GM18498 (cell line): ENCODE measurements at regions not wholly inside any gene's neighbourhood (a gene's known extent, or its start where the extent isn't known, plus 50 kb on each side); places are given as distances from the start of the nearest gene placed in this dataset.
A peak's percentile ranks its signal among the peaks of the same experiment; 100 is the strongest.
"Not testable (repeated sequence)": the region's sequence is repeated elsewhere in the genome, so short reads cannot be mapped to it uniquely, and the experiment has no call there.

Experiments used
- ATAC-seq: cut with Tn5 transposase; IDR thresholded peaks from one replicate; pipeline ENCODE4 v1.9.1; 2021; ENCODE audit warnings: mild to moderate bottlenecking, moderate library complexity; ENCODE audit not compliant: unreplicated experiment

DNA sequence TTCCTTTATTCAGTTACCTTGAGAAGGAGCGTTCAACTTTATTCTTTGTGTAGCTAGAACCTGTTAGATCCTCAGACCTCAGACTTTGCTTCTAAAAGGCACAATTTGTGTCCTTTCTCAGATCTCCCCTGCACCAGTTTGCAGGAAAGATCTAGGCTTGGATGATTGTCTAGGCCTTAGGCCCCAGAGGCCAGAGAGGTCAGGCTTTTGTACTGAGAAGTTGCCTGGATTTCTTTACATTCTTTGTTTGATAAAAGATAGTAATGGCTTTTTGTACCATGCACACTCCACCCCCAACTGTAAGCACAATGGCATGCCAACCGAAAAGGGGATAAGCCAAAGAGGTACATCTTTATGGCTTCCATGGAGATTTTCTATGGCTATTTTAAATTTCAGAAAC lies 719.6 kb upstream of the NR2F2 start:
- no peak for ATAC-seq

DNA sequence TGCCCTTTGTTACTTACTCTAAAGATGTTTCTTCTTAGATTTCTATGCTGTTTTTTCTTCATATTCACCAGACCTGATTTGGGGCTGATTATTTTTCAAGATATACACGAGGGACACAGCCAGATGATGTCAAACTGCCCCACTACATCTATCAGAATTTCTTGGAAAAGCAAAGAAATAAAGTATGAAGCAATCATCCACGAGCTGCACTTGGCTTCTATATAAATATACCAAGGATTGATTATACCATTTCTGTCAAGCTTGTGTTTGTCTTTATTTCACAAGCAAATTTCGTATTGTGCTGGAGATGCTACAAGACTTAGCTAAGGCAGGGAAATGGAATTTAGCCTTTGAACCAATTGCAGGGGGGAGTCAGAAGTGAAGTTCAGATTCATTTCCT lies 715.1 kb upstream of the NR2F2 start:
- no peak for ATAC-seq

DNA sequence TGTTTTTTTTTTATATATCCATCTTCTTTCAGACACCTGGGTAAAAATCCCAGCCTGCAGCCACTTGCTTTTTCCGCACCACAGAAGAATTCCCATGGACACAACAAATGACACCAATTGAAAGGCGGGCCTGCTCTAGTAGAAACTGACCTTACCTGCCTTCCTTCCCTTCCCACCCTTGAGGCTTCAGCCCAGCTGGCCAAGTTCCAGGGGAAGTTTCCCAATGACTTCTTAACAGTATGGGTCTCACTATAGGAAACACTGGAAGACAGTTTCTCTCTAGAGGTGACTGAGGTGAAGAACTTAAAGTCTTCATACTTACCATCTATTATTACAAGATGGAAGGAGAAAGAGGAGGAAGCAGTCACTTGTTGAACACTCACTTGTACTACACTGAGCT lies 714.2 kb upstream of the NR2F2 start:
- no peak for ATAC-seq

DNA sequence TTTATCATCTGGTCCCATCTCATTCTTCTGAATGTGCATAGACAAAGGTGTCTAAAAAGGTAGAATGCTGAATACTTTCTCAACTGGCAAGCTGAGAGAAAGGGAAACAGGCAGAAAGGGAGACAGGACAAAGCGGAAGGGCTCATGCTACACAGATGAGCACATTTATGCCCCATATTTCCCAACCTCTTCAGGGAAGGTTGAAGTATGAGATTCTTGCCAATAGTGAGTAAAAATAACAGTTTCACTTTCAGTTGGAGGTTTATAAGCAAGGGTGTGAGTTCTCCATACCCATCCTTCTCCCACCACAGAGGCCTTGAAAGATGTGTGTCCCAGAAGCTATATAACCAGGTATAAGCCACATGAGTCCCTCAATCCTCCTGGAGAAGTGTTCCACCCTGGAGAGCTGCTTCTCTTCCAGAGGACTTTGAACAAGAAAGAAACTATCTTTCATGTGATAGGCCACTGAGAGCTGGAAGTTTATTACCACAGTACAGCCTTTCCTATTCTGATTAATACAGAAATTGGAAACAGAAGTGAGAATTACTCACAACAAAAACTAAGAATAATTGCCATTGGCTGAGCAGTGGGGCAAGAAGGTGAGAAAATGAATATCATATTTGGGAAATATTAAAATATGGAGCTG lies 709.4 kb upstream of the NR2F2 start:
- peak; percentile 66 for ATAC-seq

DNA sequence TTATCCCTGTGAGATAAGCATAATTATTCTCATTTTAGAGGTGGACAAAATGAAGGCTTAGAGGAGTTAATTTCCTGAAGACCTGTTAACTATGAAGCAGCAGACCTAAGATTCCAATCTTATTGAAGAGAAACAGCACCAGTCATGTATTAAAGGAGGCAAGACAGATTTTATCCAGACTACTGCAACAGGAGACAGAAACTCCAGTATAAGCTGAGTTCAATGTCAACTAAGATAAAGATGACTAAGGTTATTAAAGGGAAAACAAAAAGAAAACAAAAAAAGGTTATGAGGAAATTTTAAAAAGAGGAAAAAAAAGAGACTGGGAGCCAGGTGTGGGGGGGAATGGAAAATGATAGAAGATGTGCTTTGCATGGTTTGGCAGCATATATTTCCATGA lies 707.7 kb upstream of the NR2F2 start:
- no peak for ATAC-seq

DNA sequence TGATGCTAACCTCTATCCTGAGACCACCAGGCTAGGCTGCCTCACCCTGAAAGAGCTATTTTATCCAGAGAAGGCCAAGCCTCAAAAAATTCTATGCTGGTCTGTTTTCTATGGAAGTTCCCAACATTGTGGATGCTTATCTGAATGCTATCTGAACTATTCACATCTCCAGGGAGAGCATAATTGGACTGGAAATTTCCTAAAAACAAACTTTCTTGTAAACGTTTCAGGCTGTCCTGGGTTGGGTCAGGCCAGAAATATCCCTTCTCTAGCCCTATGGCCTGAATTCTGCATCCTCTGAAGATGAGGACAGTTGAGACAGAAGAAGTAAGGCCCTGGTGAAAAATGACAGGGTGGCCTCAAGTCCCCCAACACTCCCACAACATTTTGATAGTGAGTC lies 706.4 kb upstream of the NR2F2 start:
- ATAC-seq = no peak

DNA sequence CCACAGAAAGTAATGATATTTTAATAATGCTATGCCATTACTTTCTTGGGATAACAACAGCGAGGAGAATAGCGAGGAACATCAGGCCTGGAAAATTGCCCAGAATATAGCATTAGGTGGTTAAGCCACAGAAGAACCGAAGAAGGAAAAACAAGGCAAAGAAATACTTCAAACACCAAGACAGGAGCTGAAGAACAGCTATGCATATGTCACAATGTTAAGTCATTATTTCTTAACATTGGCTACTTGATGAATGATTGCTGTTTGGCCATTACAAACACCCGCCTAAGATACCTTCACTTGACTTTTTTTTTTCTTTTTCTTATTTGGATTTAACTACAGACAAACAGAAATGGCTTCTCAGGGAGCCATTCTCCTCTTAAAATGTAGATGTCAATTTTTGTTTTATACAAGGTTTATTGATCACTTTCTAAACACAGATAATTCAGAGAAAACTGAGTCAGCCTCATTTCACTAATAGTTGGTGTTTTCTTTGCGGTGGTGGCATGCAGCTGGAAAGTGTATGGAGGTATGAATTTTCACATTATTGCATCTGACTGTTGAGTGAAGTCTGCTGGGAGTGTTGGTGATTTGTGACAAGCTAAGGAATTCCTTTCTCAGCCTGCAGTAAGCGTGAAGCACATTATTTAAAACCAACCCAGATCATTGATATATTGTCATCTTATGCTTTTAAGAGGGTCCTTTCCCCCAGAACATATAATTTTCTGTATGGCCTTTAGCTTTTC lies 705.7 kb upstream of the NR2F2 start:
- ATAC-seq = no peak

DNA sequence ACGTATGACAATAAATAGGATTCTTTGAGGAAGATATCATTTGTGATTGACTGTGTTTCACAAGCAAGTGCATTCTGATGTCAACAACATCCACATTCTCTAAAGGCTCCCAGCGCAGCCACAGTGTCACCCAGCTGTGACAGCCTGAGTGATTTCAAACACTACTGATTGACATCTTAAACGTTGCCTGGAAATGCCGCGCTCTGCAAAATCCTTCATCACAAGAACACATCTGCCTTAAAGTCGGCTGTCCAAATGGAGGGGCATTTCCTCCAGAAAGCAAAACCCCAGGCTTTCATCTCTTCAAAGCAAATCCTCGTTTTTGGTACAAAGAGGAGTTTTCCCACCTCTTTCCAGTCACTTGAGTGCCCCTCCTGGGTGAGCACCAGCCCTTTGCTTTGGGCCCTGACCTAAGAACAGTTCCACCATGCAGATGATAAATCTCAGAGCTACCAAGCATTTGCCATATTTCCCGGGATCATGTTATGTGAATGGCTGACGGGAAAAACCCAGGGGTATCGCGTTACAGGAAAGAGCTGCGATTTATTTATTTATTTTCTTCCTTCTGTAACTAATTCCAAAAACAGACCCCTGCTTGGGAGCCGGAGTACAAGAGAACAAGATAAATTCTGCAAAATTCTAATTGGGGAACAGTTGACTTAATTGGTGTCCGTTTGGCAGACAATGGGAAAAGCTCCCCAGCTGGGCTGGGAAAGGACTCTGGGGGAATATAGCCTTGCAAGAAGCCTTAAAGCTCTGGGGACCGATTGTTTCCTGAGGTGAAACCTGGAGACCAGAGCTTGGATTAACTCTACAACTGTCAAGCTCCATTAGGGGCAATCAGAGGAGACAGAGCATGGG lies 703.8 kb upstream of the NR2F2 start:
- ATAC-seq = no peak

DNA sequence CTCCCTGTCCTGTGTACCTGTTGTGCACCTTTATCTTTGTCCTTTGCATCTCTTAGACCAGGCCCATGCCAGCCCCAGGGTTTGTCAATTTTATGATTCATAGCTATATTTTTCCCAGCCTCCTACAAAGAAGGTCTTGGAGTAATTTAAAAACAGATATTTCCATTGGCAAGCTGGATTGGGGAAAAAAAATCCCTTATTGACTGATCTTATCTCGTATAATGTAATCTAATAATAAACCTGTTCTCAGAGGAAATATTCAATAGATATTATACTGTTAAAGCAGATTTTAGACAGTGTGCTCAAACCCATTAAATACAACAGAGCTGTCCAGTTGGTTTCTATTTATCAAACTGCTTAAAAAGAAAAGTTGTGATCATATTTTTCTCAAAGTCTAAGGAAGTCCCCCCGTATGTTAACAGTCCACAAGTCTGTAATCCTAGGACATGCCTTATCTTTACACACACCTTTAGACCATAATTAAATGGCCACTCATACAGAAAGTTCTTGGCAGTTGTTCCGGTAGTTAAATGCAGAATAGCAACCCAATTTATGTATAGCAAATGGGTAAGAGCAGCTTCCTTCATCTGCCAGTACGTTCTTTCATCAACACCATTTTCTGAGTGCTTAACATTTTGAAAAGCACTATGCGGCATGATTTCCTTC lies 700.9 kb upstream of the NR2F2 start:
- no peak for ATAC-seq

DNA sequence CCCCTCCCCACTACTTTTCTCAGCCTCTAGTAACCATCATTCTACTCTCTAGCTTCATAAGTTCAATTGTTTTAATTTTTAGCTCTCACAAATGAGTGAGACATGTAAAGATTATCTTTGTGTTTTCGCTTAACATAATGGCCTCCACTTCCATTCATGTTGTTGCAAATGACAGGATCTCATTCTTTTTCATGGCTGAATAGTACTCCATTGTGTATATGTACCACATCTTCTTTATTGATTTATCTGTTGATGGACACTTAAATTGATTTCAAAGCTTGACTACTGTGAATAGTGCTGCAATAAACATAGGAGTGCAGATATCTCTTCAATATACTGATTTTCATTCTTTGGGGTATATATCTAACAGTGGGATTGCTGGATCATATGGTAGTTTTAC lies 699.8 kb upstream of the NR2F2 start:
- no peak for ATAC-seq

DNA sequence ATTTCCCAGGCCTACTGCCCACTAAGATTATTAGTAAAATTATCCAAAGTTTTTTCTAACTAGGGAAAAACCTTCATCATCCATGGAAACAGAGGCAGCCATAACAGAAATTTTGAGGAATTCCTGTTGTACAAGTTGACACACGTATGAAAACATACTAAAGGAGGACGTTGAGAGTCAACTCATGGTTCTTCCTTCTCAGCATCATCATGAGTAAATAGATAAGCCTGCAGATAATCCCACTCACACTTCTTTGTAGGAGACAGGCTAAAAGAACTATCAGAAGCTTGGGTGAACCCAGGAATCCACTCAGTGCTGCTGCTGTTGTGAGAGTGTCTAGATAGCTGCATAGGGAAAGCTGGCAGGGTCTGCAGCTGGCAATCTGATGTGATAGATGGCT lies 694.8 kb upstream of the NR2F2 start:
- ATAC-seq = no peak

DNA sequence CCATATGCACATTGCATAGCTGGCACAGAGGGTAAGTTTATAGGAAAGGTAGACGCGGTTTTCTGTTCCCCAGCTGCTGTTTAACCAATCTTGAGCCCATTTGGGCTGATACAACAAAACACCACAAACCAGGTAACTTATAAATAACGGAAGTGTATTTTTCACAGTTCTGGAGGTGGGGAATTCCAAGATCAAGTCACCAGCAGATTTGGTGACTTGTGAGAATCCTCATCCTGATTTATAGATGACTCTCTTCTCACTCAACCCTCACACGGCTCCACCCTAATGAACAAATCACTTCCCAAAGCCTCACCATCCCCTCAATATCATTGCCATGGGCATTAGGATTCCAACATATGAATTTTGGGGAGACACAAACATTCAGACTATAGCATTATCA lies 694.4 kb upstream of the NR2F2 start:
- no peak for ATAC-seq

DNA sequence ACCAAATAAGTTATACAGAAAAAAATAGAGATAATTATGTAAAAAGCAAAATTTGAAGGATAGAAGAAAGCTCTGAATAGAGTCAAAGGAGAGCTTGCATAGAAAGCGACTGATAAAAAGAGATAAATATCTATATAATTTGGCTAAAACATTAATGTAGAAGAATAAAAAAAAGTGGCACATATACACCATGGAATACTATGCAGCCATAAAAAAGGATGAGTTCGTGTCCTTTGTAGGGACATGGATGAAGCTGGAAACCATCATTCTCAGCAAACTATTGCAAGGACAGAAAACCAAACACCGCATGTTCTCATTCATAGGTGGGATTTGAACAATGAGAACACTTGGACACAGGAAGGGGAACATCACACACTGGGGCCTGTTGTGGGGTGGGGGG lies 693.3 kb upstream of the NR2F2 start:
- ATAC-seq = not testable (repeated sequence)

DNA sequence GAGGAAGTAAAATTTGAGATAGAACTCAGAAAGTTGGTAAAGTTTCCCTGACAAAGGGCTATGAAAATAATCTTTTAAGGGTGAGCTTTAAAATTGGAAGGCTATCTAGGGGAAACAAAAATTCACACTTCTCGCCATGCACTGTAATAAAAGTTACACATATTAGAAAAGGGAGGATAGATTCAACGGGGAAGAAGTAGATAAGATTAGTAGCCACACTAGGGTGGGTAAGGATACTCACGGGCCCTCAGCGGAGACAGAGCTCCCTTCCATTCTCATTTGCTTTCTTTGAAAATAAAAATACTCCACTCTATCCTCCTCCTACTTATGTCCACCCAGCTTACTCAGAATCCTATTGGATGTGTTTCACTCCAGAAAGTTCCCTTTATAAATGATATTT lies 691.3 kb upstream of the NR2F2 start:
- ATAC-seq = no peak

DNA sequence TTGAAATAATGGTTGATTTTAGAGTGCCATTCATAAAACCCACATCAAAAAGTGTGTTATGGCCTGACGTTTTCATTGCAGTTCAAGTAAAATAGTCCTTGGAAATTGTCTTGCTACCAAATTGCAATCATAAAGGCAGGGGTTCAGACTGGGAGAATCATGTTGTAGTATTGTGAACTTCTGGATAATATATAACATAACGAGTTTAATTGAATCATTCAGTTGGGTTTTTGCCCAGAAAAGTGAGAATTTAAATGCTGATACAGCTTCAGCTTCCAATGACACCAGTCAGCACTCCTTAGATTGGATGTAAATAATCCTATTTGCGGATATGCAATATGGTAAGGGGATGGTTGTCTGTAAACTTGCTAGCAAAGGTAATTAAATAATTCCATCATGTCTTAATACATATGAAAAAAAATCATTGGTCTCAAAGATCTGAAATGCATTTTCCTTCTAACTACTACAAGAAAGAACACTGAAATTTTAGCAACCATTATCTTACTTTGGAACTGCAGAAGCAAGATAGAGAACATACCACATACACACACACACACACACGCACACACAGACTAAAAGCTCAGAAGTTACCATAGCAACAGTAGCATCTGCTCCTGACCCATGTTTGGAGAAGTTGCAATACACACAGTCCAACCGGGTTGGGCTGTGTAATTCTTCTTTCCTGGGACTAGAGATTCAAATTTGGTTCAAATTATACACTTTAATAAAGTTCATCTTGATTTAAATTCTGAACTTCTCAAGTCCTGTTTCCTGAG lies 686.2 kb upstream of the NR2F2 start:
- ATAC-seq = no peak

DNA sequence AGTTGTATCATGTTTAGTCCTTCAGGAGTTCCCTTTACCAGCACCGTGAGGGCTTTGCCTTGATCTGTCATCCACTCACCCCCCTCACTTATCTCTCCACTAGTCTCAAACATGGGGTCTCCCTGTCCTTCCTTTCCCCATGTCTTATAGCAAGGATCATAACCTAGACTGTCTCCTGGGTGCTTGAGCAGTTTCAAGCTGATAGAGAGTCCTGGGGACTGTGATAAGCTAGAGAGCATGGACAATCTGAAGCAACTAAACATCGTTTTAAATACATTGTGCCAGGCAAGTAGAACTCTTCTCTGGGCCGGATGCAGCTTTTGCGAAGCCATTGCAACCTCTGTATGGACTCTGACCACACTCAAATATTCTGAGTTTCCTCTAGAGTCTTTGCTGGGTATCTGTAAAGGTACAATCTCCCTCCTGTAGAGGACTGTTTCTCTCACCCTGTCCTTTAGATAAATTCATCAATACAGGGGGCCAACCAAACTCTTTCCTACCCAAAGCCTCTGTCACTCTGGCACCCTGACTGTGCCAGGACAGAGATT lies 684.6 kb upstream of the NR2F2 start:
- no peak for ATAC-seq

DNA sequence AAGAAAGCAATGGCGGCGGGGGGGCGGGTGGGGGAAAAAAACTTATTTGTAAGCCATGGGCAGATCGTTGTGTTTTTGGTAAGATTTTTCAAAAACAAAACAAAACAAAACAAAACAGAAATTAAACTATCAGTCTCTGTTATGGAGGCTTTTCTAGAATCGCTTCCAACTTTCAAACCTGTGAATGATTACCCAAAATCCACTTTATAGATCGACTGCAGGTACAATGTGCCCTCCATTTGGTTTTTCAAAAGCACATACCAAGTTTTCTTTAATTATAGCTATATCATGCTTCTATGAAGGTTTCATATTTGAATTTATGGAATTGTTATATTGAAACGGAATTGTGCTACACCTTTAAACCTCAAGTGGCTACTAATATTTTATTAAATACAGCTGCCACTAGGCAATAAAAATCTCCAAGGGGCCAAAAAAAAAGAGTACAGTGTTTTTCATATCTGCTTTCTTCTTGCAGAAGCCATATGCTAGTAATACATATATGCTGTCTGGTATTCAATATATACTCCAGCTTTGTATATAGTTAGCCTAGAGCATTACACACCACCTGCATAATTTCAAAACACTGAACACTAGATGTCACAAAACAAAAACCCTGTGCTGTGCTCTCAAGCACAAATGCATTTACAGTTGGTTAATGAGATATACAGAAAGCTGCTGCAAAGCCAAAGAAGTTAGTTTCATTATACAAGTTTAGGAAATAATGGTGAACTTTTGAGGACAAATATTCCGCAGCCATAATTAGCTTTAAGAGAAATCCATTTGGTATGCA lies 683.8 kb upstream of the NR2F2 start:
- ATAC-seq = no peak

DNA sequence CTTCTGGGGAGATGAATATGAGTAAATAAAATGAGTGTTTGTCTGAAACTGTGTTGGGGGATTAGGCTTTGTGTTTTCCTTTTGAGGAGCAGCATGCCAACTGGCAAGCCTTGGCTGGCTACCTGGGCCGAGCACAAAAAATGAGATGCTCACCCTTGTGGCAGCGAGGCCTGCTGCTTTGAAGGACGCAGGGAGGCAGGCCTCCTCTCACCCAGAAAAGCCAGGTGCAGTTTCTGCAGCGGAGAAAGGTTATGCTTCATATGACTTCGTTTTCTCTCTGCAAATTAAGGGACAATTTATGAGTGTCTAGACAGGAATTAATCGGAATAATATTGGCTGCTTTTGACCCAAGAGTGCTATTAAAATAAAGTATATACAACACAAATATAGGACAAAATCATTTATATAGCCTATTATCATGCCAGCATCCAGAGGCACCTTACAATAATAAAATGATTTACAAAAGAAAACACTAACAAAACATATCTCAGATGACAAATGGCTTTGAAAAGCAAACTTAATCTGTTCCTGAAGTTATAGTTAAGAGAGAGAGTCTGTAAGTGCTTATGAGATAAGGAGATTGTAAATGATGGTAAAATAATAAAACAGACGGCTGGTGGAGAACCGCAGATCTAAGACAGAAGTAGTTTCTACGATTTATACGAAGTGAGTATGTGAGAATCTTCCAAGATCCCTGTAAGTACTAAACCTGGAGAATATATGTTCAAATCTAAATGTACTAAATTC lies 682.8 kb upstream of the NR2F2 start:
- no peak for ATAC-seq

DNA sequence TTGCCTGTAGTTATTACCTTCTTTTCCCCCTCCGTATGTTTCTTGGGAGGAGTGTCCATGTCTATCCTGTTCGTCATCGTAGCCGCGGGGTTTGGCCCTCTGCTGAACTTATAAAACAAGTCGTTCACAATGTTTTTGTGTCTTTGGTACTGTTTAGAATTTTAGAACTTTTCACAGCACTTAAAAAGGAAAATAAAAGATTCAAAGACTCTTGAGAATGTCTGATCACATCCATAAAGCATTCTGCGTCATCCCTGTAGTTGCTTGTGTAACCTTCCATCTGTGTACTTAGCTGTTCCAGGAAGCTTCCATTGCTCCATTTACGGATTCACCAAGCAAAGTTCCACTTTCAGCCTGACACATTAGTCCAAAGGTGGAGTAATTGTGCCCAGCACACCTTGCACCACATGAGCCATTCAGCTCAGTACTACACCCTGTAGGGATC lies 677.1 kb upstream of the NR2F2 start:
- no peak for ATAC-seq
